ENCODE measurements at regions not wholly inside any gene's neighbourhood (a gene's known extent, or its start where the extent isn't known, plus 50 kb on each side); places are given as distances from the start of the nearest gene placed in this dataset.

DNA sequence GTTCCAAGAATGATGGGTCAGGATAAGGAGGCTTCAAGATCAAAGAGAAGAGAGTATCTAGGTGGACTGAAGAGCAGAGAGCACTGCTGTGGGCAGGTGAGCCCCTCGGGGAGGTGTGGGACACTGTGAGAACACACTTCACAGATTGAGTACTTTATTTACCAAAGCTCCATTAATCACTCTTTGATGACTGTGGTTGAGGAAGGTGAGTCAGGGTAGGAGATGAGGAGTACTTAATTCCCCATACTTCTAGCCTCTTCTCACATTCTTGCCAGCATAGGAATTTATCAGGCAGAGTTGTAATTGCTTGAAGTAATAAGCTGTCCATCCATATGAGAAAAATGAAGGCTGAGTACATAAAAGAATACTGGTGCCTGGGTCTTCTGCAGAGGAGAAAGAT lies 375.3 kb downstream of the PCDH10 start:
- POLR2A ChIA-PET = no interaction called here
- no peak for ATAC-seq
- no peak for DNase-seq (ENCODE audit: low spot score)

DNA sequence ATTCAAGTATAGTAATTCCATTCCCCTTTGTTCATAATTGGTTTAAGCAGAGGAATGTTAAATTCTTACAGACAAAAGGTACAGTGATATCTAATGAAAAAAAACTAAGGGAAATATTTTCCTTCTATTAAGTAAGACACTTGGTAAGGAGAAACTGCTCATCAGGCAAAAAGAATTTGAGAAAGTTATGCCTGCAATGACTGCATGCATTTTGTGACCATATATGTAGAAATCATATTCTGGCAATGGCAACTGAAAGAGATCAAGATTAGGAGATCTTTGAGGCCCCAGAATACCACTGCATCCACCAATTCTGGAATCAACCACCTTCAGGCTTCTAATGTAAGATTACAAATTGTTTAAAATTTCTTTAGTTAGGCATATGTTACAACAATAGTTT lies 364.8 kb downstream of the PCDH10 start:
- Mint-ChIP-seq H3K36me3 (peaks cover 14% of the 10 kb centered on the region), H3K27ac (no peak overlapping the region), H3K27me3 (ENCODE audit: low read depth) (no peaks in the 10 kb centered on the region), H3K9me3 (peaks cover 24% of the 10 kb centered on the region), H3K4me3 (no peak overlapping the region), H3K4me1 (no peaks in the 10 kb centered on the region)
- ATAC-seq = no peak
- ChIA-PET POLR2A (no interaction called here), CTCF (no interaction called here)
- DNase-seq (ENCODE audit: low spot score) = no peak
- TF ChIP-seq, protein P1, sequence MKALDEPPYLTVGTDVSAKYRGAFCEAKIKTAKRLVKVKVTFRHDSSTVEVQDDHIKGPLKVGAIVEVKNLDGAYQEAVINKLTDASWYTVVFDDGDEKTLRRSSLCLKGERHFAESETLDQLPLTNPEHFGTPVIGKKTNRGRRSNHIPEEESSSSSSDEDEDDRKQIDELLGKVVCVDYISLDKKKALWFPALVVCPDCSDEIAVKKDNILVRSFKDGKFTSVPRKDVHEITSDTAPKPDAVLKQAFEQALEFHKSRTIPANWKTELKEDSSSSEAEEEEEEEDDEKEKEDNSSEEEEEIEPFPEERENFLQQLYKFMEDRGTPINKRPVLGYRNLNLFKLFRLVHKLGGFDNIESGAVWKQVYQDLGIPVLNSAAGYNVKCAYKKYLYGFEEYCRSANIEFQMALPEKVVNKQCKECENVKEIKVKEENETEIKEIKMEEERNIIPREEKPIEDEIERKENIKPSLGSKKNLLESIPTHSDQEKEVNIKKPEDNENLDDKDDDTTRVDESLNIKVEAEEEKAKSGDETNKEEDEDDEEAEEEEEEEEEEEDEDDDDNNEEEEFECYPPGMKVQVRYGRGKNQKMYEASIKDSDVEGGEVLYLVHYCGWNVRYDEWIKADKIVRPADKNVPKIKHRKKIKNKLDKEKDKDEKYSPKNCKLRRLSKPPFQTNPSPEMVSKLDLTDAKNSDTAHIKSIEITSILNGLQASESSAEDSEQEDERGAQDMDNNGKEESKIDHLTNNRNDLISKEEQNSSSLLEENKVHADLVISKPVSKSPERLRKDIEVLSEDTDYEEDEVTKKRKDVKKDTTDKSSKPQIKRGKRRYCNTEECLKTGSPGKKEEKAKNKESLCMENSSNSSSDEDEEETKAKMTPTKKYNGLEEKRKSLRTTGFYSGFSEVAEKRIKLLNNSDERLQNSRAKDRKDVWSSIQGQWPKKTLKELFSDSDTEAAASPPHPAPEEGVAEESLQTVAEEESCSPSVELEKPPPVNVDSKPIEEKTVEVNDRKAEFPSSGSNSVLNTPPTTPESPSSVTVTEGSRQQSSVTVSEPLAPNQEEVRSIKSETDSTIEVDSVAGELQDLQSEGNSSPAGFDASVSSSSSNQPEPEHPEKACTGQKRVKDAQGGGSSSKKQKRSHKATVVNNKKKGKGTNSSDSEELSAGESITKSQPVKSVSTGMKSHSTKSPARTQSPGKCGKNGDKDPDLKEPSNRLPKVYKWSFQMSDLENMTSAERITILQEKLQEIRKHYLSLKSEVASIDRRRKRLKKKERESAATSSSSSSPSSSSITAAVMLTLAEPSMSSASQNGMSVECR (CRISPR knock-in tag; IDR thresholded peaks at IDR 0.05; ENCODE audit: borderline replicate concordance) = no peak
- TF ChIP-seq, protein P2, sequence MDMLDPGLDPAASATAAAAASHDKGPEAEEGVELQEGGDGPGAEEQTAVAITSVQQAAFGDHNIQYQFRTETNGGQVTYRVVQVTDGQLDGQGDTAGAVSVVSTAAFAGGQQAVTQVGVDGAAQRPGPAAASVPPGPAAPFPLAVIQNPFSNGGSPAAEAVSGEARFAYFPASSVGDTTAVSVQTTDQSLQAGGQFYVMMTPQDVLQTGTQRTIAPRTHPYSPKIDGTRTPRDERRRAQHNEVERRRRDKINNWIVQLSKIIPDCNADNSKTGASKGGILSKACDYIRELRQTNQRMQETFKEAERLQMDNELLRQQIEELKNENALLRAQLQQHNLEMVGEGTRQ (CRISPR knock-in tag; IDR thresholded peaks at IDR 0.05) = no peak
- TF ChIP-seq ZNF416 (CRISPR knock-in tag; IDR thresholded peaks at IDR 0.05) (no peak), ELF4 (CRISPR knock-in tag; IDR thresholded peaks at IDR 0.05; ENCODE audit: low read depth) (no peak), ESRRA (CRISPR knock-in tag; IDR thresholded peaks at IDR 0.05; ENCODE audit: borderline replicate concordance) (no peak), SMAD3 (CRISPR knock-in tag; IDR thresholded peaks at IDR 0.05; ENCODE audit: borderline replicate concordance) (no peak), IRF2 (CRISPR knock-in tag; IDR thresholded peaks at IDR 0.05; ENCODE audit: borderline replicate concordance, low read depth) (no peak), MYBL2 (CRISPR knock-in tag; IDR thresholded peaks at IDR 0.05) (no peak), NFATC4 (CRISPR knock-in tag; IDR thresholded peaks at IDR 0.05) (no peak)
- TF ChIP-seq, protein P3, sequence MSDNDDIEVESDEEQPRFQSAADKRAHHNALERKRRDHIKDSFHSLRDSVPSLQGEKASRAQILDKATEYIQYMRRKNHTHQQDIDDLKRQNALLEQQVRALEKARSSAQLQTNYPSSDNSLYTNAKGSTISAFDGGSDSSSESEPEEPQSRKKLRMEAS (CRISPR knock-in tag; IDR thresholded peaks at IDR 0.05) = no peak
- TF ChIP-seq, protein P4, sequence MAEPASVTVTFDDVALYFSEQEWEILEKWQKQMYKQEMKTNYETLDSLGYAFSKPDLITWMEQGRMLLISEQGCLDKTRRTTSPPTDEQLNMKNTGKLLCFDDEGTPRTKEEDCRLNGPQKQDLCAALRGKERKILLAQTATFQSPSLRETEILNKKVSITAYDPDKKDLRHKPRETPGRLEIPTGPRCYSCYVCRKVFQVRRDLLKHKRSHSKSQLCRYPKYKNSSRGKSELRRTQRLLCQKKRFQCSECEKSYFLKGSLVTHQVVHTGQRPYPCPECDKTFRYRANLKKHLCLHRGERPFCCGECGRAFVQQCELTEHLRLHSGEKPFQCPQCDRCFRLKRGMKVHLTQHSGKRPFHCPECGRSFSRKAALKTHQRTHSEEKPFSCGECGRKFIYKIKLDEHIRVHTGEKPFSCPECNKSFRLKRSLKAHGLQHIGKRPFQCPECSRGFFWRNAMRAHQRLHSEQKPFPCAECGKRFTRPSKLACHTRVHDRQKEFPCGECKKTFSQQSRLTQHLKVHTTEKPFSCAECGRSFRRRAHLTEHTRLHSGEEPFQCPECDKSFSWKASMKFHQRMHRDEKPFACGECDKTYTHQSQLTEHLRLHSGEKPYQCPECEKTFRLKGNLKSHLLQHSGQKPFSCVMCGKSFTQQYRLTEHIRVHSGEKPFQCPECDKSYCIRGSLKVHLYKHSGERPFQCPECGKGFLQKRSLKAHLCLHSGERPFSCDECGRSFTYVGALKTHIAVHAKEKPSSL (CRISPR knock-in tag; conservative IDR thresholded peaks at IDR 0.05) = no peak
- TF ChIP-seq, protein P5, sequence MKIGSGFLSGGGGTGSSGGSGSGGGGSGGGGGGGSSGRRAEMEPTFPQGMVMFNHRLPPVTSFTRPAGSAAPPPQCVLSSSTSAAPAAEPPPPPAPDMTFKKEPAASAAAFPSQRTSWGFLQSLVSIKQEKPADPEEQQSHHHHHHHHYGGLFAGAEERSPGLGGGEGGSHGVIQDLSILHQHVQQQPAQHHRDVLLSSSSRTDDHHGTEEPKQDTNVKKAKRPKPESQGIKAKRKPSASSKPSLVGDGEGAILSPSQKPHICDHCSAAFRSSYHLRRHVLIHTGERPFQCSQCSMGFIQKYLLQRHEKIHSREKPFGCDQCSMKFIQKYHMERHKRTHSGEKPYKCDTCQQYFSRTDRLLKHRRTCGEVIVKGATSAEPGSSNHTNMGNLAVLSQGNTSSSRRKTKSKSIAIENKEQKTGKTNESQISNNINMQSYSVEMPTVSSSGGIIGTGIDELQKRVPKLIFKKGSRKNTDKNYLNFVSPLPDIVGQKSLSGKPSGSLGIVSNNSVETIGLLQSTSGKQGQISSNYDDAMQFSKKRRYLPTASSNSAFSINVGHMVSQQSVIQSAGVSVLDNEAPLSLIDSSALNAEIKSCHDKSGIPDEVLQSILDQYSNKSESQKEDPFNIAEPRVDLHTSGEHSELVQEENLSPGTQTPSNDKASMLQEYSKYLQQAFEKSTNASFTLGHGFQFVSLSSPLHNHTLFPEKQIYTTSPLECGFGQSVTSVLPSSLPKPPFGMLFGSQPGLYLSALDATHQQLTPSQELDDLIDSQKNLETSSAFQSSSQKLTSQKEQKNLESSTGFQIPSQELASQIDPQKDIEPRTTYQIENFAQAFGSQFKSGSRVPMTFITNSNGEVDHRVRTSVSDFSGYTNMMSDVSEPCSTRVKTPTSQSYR (CRISPR knock-in tag; IDR thresholded peaks at IDR 0.05) = no peak

More for the DNA sequence above, 375.3 kb downstream of the PCDH10 start:
- Mint-ChIP-seq H3K36me3 (no peaks in the 10 kb centered on the region), H3K9me3 (no peaks in the 10 kb centered on the region), H3K27ac (no peak overlapping the region), H3K4me3 (no peak overlapping the region), H3K27me3 (ENCODE audit: low read depth) (no peaks in the 10 kb centered on the region), H3K4me1 (0 out of 2 replicates have a peak, but pooled peaks cover 2% of the 10 kb centered on the region)
- TF ChIP-seq TEAD1 (CRISPR knock-in tag; IDR thresholded peaks at IDR 0.05) = no peak
- TF ChIP-seq ELF4 (CRISPR knock-in tag; IDR thresholded peaks at IDR 0.05; ENCODE audit: low read depth) = no peak
- CTCF ChIA-PET = no interaction called here

All from WTC11 (cell line).